ENCODE measurements at regions not wholly inside any gene's neighbourhood (a gene's known extent, or its start where the extent isn't known, plus 50 kb on each side); places are given as distances from the start of the nearest gene placed in this dataset.

- TF ChIP-seq CTCF (IDR thresholded peaks at IDR 0.05) (no peak), POLR2A (IDR thresholded peaks at IDR 0.05) (no peak), EP300 (IDR thresholded peaks at IDR 0.05) (no peak)
These were observed 602.4 kb upstream of the CPEB2 start for GRCh38 chr4:14399848-14400247.

Data from tibial nerve (tissue), 4 donors.